ENCODE measurements at regions not wholly inside any gene's neighbourhood (a gene's known extent, or its start where the extent isn't known, plus 50 kb on each side); places are given as distances from the start of the nearest gene placed in this dataset.

DNA sequence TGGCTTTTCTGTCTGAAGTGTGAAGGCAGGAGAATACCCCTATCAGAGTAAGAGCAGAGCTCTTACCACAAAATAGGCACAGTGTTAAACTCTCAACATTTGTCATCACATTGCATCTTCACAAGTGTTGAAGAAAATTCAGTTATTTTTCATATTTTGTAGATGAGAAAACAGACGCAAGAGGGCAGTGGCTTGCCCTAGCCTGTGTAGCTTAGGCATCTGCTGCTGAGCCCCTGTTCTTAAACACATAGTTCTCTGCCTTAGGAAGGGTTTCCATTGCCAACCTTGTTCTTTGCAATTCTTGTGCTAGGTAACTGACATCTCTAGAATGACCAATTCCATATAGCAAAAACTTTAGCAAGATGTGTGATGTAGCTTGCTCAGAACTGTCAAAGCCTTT, 112.7 kb upstream of the RMDN2 start:
- DNase-seq, result no peak

- no peak for DNase-seq
These were observed 112.0 kb upstream of the RMDN2 start for GRCh38 chr2:37812941-37813730.

DNA sequence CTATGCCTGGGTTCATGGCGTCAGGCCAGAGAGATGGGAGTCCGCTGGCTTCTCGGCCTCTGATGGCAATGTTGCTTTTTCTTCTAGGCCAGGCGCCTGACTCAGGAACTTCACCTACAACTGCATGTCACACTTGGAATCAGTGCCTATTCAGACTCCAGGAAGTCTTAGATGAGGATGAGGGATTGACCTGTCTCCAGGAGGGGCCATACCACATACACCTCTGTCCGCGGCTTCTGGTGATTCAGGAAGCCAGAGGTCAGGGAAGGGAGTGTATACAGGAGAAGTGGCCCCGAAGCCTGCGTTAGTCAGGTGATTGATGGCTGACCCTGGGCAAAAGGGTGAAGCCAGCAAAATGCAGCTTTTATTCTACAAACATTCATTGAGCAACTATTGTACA, 109.1 kb upstream of the RMDN2 start:
- DNase-seq, result no peak

- DNase-seq, result no peak
These were observed 108.4 kb upstream of the RMDN2 start for GRCh38 chr2:37816686-37817085.

DNA sequence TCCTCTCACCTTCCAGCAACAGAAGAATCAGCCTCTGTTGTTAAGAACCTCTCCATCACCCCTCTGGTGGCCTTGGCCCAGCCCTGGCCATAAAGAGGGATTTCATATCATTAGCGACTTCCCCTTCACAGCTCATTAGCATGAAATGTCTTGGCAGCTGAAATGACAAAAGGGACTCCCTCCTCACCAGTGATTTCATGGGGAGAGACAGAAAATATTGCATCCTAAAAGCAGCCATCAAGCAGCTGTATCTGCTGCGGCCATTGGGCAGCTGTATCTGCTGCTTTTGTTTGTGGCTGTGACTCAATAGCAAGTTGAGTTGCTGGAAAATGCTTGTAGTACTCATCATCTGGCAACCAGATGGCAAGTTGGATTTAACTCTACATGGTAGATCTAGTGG, 105.9 kb upstream of the RMDN2 start:
- peak; percentile 90 for DNase-seq

DNA sequence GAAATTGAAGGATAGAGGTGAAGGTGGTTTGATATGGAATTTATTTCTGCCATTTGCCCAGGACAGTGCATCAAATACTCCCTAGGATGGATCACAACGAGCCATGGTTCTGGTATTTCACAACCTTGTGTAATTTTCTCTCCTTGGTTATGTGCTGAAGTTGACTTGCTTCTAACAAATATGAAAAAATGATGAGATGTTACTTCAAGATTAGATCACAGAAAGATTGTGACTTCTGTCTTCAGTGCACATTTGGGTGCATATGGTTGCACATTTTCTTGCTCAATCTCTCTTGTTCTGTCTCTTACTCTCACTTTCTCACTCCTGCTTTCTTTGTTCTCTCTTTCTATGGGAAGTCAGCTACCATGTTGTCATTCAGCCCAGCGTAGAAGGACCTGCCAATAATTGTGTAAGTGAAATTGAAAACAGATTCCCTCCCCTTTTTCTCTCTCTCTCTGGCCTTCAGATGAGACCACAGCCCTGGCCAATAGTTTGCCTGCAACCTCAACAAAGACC, 104.6 kb upstream of the RMDN2 start:
- no peak for DNase-seq

GRCh38 chr2:37825586-37825985, 99.5 kb upstream of the RMDN2 start:
- no peak for DNase-seq

DNA sequence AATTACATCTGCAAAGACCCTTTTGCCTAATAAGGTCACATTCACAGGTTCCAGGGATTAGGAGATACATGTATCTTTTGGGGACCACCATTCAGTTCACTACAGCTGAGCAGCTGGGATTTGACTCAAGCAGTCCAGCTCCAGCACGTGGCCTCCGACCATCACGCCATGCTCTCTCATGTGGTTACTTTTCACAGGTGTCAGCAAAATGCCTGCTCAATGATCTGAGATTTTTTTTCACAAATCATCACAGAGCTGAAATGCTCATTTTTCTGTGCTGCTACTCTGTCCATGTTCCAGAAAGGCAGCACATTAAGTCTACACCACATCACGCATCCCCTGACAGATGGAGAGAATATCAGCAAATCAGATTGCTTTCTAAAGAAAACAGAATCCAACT, 98.5 kb upstream of the RMDN2 start:
- DNase-seq, result no peak

- DNase-seq, result no peak
These were observed 97.6 kb upstream of the RMDN2 start for GRCh38 chr2:37827455-37827854.

DNA sequence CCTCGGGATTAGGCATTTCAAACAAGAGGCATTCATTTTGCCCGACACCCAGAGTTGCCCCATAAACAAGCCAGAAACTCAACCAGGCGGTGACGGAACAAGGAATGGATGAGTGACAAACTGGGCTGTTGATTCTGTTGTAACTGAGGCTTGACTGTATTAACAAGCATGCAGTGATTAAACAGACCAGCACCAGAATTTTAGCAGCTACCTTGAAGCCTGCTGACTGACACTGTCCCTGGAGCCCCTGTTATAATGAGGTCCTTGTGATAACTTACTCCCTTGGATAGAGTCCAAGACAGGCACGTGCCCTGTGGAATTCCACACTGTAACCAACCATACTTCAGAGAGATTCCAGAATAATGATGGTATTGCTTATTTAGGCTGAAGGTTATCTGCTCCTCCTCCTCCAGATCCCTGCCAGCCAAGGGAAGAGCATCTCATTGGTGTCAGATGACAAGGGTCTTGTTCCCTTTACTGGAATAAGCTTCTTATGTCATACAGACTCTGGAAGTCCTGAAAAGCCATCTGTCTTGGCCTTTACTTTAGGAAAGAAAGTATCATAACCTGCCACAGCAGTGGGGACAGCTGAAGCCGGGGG, 97.1 kb upstream of the RMDN2 start:
- peak; percentile 94 for DNase-seq

GRCh38 chr2:37829202-37829601, 95.9 kb upstream of the RMDN2 start:
- peak; percentile 93 for DNase-seq

- peak; percentile 26 for DNase-seq
These were observed 95.3 kb upstream of the RMDN2 start for GRCh38 chr2:37829616-37830395.

DNA sequence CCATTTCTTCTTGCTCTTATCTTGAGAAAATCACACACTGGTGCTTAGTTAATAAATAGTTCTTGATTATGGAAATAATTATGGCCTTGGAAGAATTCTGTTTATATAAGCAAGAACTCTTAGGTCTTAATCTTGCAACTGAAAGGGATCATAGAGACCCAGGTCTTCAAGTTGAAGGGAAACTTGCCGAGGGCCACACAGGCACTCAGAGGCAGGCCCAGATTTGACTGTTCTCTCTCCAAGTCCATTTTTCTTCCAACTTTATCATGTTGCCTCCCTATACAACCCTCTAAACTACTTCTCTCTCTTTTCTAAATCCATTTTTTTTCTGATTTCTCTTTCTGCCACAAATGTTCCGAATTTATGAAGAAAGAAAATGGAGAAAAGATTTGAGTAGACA, 94.5 kb upstream of the RMDN2 start:
- no peak for DNase-seq

GRCh38 chr2:37831081-37831780, 93.9 kb upstream of the RMDN2 start:
- DNase-seq, result no peak

- DNase-seq, result peak; percentile 85
These were observed 92.4 kb upstream of the RMDN2 start for GRCh38 chr2:37832590-37833197.

DNA sequence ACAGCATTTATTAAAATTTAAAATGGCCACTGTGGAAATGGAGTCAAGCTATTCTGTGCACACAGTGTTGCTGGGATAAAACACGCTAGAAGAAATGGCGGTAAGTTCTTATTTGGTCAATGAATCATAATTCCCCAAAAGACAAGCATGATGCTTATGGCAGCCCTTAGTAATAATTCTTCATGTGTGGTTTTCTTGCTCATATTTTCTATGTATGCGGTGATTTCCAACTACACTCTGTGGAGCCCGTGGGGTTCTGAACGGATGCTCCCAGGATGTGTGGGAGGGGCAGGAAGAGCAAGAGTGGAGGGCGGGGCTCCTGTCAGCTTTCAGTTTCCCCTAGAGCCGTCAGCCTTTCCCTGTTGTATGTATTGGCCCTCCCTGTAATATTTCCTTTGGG, 91.7 kb upstream of the RMDN2 start:
- DNase-seq, result no peak

GRCh38 chr2:37836270-37836669, 88.8 kb upstream of the RMDN2 start:
- DNase-seq, result no peak

- no peak for DNase-seq
These were observed 88.4 kb upstream of the RMDN2 start for GRCh38 chr2:37836711-37837110.

DNA sequence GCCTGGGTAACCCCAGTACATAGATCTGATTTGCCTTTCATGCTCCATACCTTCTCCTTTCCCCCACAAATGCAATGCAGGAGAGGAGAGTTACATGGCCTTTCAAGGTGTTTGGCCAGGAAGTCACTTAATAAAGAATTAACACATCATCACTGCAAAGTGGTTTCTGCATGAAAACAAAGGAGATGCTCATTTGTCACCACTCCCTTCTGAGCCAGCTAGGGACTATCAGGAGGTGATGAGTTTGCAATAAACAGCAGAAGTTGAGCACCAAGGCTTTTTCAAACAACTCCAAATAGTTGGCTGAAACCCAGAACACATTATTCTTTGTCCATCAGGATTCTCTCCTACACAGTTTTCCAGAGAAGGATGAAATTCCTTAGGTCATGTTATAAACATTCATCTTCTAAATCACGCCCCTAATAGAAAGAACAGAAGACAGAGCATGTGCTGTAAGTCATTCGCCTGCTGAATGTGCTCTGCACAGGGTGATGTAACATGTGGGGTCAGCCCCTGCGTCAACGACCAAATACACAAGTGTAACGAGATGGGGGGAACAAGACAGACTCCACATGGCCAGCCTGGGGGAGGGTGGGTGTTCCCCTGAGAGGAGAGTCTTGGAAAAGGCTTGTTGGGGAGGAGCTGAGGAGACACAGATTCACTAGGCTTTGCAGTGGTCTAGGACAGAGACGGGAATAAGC, 87.3 kb upstream of the RMDN2 start:
- no peak for DNase-seq

GRCh38 chr2:37838541-37839167, 86.4 kb upstream of the RMDN2 start:
- no peak for DNase-seq

- no peak for DNase-seq
These were observed 85.1 kb upstream of the RMDN2 start for GRCh38 chr2:37839991-37840390.

Data from EL (cell line).